Vagina (tissue), 2 donors: ENCODE measurements at regions not wholly inside any gene's neighbourhood (a gene's known extent, or its start where the extent isn't known, plus 50 kb on each side); places are given as distances from the start of the nearest gene placed in this dataset.
A peak's percentile ranks its signal among the peaks of the same experiment; 100 is the strongest.
"Not testable (repeated sequence)": the region's sequence is repeated elsewhere in the genome, so short reads cannot be mapped to it uniquely, and the experiment has no call there.

ENCODE experiments used
- DNase-seq, 2 donors: peaks; one replicate each; pipeline ENCODE4 v3.0.0-alpha.2; 2017; ENCODE audit errors: extremely low spot score in 2 of 2
- H3K27ac ChIP-seq: fragments of 200-600 bp; sonication (generic); one replicate; pipeline ENCODE4 v1.5.1; 2019
- H3K27me3 ChIP-seq: fragments of 200-600 bp; sonication (generic); one replicate; pipeline ENCODE4 v1.5.1; 2019
- H3K36me3 ChIP-seq, 2 donors: fragments of 200-600 bp; sonication (generic); one replicate each; pipeline ENCODE4 v1.5.1; 2017 to 2019
- H3K4me1 ChIP-seq: fragments of 200-600 bp; sonication (generic); one replicate; pipeline ENCODE4 v1.5.1; 2019
- H3K4me3 ChIP-seq, 2 donors: fragments of 200-600 bp; sonication (generic); 1 replicate in 1 of 2; 2 replicates in 1 of 2; pipeline ENCODE4 v1.5.1; 2016 to 2019
- H3K9me3 ChIP-seq: fragments of 200-600 bp; sonication (generic); one replicate; pipeline ENCODE4 v1.5.1; 2019
- CTCF ChIP-seq, 3 experiments: fragments of 450-650 bp in 2 of 3; fragments of 200-600 bp in 1 of 3; sonication (generic) in 1 of 3; IDR thresholded peaks; one replicate each; pipeline ENCODE4 v1.5.1; 2017 to 2019; ENCODE audit warnings: antibody characterized with exemption in 3 of 3, mild to moderate bottlenecking in 2 of 3, moderate library complexity in 2 of 3
- POLR2A ChIP-seq, 2 donors: fragments of 450-650 bp; IDR thresholded peaks; one replicate each; pipeline ENCODE4 v1.6.1; 2017; ENCODE audit warnings: antibody characterized with exemption in 2 of 2, mild to moderate bottlenecking in 2 of 2, moderate library complexity in 2 of 2
- POLR2AphosphoS5 ChIP-seq, 2 donors: sonication (generic); formaldehyde crosslinking; IDR thresholded peaks; one replicate each; pipeline ENCODE4 v1.9.0; 2017; ENCODE audit warnings: antibody characterized with exemption in 2 of 2, mild to moderate bottlenecking in 2 of 2, low read depth in 1 of 2; ENCODE audit not compliant: insufficient read depth in 1 of 2
- intact Hi-C: fragments of 100-400 bp; cut with DNase I; formaldehyde crosslinking; loops from one replicate; pipeline ENCODE4 v1.15.1; 2023

GRCh38 chr15:98342911-98343310, 305.4 kb upstream of the IGF1R start:
- H3K4me1 ChIP-seq = no peaks in the 10 kb centered on the region
- no peaks in the 10 kb centered on the region for H3K9me3 ChIP-seq
- no peaks in the 10 kb centered on the region for H3K27me3 ChIP-seq
- no peak for TF ChIP-seq POLR2A (IDR thresholded peaks at IDR 0.05)
- TF ChIP-seq CTCF (IDR thresholded peaks at IDR 0.05) = no peak
- TF ChIP-seq POLR2AphosphoS5 (IDR thresholded peaks at IDR 0.05; ENCODE audit: insufficient read depth in 1 of 2, low read depth in 1 of 2) = no peak
- intact Hi-C loops = no loop called here
- no peaks in the 10 kb centered on the region for H3K36me3 ChIP-seq
- no peak overlapping the region for H3K27ac ChIP-seq
- DNase-seq = no peak
- no peak overlapping the region for H3K4me3 ChIP-seq

- no peak for TF ChIP-seq POLR2A (IDR thresholded peaks at IDR 0.05)
- no peak for TF ChIP-seq CTCF (IDR thresholded peaks at IDR 0.05)
- no peak for TF ChIP-seq POLR2AphosphoS5 (IDR thresholded peaks at IDR 0.05; ENCODE audit: insufficient read depth in 1 of 2, low read depth in 1 of 2)
- no peaks in the 10 kb centered on the region for H3K4me1 ChIP-seq
- intact Hi-C loops = no loop called here
- no peak overlapping the region for H3K27ac ChIP-seq
- H3K36me3 ChIP-seq = no peaks in the 10 kb centered on the region
- no peaks in the 10 kb centered on the region for H3K27me3 ChIP-seq
- no peak for DNase-seq
- H3K4me3 ChIP-seq = no peak overlapping the region
- H3K9me3 ChIP-seq = no peaks in the 10 kb centered on the region
Measured at GRCh38 chr15:98344591-98344990, 303.7 kb upstream of the IGF1R start.

- Histone ChIP-seq H3K4me3 (no peak overlapping the region), H3K4me1 (no peaks in the 10 kb centered on the region), H3K27ac (no peak overlapping the region), H3K27me3 (no peaks in the 10 kb centered on the region), H3K9me3 (no peaks in the 10 kb centered on the region), H3K36me3 (no peaks in the 10 kb centered on the region)
- no peak for TF ChIP-seq POLR2A (IDR thresholded peaks at IDR 0.05)
- no peak for TF ChIP-seq POLR2AphosphoS5 (IDR thresholded peaks at IDR 0.05; ENCODE audit: insufficient read depth in 1 of 2, low read depth in 1 of 2)
- TF ChIP-seq CTCF (IDR thresholded peaks at IDR 0.05) = no peak
- DNase-seq = peak in 1 of 2 donors; percentile 77
- intact Hi-C loops = no loop called here
Measured at GRCh38 chr15:98347001-98347400, 301.3 kb upstream of the IGF1R start.

- TF ChIP-seq CTCF (IDR thresholded peaks at IDR 0.05) = no peak
- no peak for TF ChIP-seq POLR2A (IDR thresholded peaks at IDR 0.05)
- no peak for TF ChIP-seq POLR2AphosphoS5 (IDR thresholded peaks at IDR 0.05; ENCODE audit: insufficient read depth in 1 of 2, low read depth in 1 of 2)
Measured at GRCh38 chr15:98347866-98348265, 300.5 kb upstream of the IGF1R start.

GRCh38 chr15:98350276-98350675, 298.1 kb upstream of the IGF1R start:
- Histone ChIP-seq H3K27me3 (no peaks in the 10 kb centered on the region), H3K9me3 (no peaks in the 10 kb centered on the region), H3K27ac (no peak overlapping the region), H3K36me3 (no peaks in the 10 kb centered on the region), H3K4me3 (no peak overlapping the region), H3K4me1 (no peaks in the 10 kb centered on the region)
- intact Hi-C loops = no loop called here
- peak in 1 of 2 donors; percentile 25 for DNase-seq
- no peak for TF ChIP-seq POLR2AphosphoS5 (IDR thresholded peaks at IDR 0.05; ENCODE audit: insufficient read depth in 1 of 2, low read depth in 1 of 2)
- no peak for TF ChIP-seq POLR2A (IDR thresholded peaks at IDR 0.05)
- TF ChIP-seq CTCF (IDR thresholded peaks at IDR 0.05) = no peak

More at GRCh38 chr15:98347866-98348265, 300.5 kb upstream of the IGF1R start:
- Histone ChIP-seq H3K4me1 (no peaks in the 10 kb centered on the region), H3K27me3 (no peaks in the 10 kb centered on the region), H3K9me3 (no peaks in the 10 kb centered on the region), H3K4me3 (no peak overlapping the region), H3K36me3 (no peaks in the 10 kb centered on the region), H3K27ac (no peak overlapping the region)
- intact Hi-C loops = no loop called here
- peak in 1 of 2 donors; percentile 72 for DNase-seq

GRCh38 chr15:98358274-98358673, 290.1 kb upstream of the IGF1R start:
- DNase-seq, H3K36me3 ChIP-seq, H3K9me3 ChIP-seq, H3K27ac ChIP-seq, H3K27me3 ChIP-seq, intact Hi-C loops, H3K4me3 ChIP-seq, H3K4me1 ChIP-seq: not testable (repeated sequence)
